ENCODE measurements at regions not wholly inside any gene's neighbourhood (a gene's known extent, or its start where the extent isn't known, plus 50 kb on each side); places are given as distances from the start of the nearest gene placed in this dataset.

GRCh38 chr4:186840771-186841301 is 117.2 kb upstream of the FAT1 start:
- FAIRE-seq (no peak), DNase-seq (ENCODE audit: low read depth in 1 of 2, low spot score in 2 of 2) (no peak)
- H3K56ac ChIP-seq (replicated peaks; ENCODE audit: insufficient read length, low read depth, low read length): no peak overlapping the region
- no peaks in the 10 kb centered on the region for H3K79me1 ChIP-seq (ENCODE audit: low read depth, low read length)
- no peak overlapping the region for H3K23ac ChIP-seq (ENCODE audit: insufficient read length)
- no peak overlapping the region for H2AFZ ChIP-seq (ENCODE audit: low read length)
- H2AK5ac ChIP-seq (ENCODE audit: low read depth, low read length): no peak overlapping the region
- no peak overlapping the region for H3K4me2 ChIP-seq (ENCODE audit: insufficient read depth in 1 of 2, low read depth in 2 of 2, low read length in 2 of 2)
- no peak overlapping the region for H2BK15ac ChIP-seq (ENCODE audit: low read length)
- no peak overlapping the region for H4K5ac ChIP-seq (ENCODE audit: insufficient read length, low read depth, low read length)
- no peak overlapping the region for H2BK20ac ChIP-seq (ENCODE audit: low read length)
- H3K18ac ChIP-seq (ENCODE audit: extremely low read depth, low read length): no peak overlapping the region
- no peaks in the 10 kb centered on the region for H3K79me2 ChIP-seq (ENCODE audit: control insufficient read depth in 1 of 2, insufficient read depth in 2 of 2, low read length in 2 of 2)
- no peak overlapping the region for H3K4me3 ChIP-seq (ENCODE audit: extremely low read depth in 1 of 4, insufficient read depth in 2 of 4, low read depth in 3 of 4, low read length in 4 of 4)
- H3K9me3 ChIP-seq (ENCODE audit: insufficient read depth in 2 of 2, low read depth in 1 of 2, low read length in 1 of 2): no peaks in the 10 kb centered on the region
- WGBS, 2 experiments (ENCODE audit: extremely low coverage in 1 of 2, insufficient coverage in 1 of 2, insufficient read length in 1 of 2, insufficient replicate concordance in 2 of 2, low coverage in 1 of 2, low lambda C conversion rate in 2 of 2, missing lambda C conversion rate in 1 of 2): 90% methylated on average over 21 of the region's 21 CpGs; no CpG with 5 or more reads in 1 of the 2 experiments
- no peak overlapping the region for H3K9ac ChIP-seq (replicated peaks in 1 of 4; ENCODE audit: extremely low read depth in 1 of 4, low read depth in 3 of 4, low read length in 3 of 4)
- CTCF ChIA-PET (ENCODE audit: partially characterized antibody): no interaction called here
- no peak overlapping the region for H2BK120ac ChIP-seq (replicated peaks; ENCODE audit: low read depth, low read length)
- H2BK12ac ChIP-seq (ENCODE audit: low read depth, low read length): no peak overlapping the region
- H4K91ac ChIP-seq (replicated peaks; ENCODE audit: insufficient read length, low read length): no peak overlapping the region
- no peaks in the 10 kb centered on the region for H3K23me2 ChIP-seq (ENCODE audit: low read depth, low read length)
- H3K14ac ChIP-seq (ENCODE audit: insufficient read length): no peak overlapping the region
- H3K36me3 ChIP-seq (ENCODE audit: control insufficient read depth in 2 of 4, insufficient read depth in 4 of 4, low read length in 3 of 4): no peaks in the 10 kb centered on the region
- H3K27ac ChIP-seq (ENCODE audit: low read depth, low read length): no peak overlapping the region
- no peaks in the 10 kb centered on the region for H4K20me1 ChIP-seq (replicated peaks in 1 of 2; ENCODE audit: control insufficient read depth in 1 of 2, insufficient read depth in 2 of 2, low read length in 2 of 2)
- H3K27me3 ChIP-seq (replicated peaks in 1 of 4; ENCODE audit: control insufficient read depth in 3 of 4, extremely low read depth in 1 of 4, insufficient read depth in 3 of 4, low read length in 3 of 4): no peaks in the 10 kb centered on the region
- peaks cover 0 to 3% (median 1%) of the 10 kb centered on the region in 4 experiments; a peak in 3 of 7 replicates for H3K4me1 ChIP-seq (replicated peaks in 1 of 4; ENCODE audit: control insufficient read depth in 3 of 4, insufficient read depth in 4 of 4, low read length in 3 of 4)
- no peak overlapping the region for H3K4ac ChIP-seq (replicated peaks; ENCODE audit: insufficient read length, low read depth, low read length)
- no peak overlapping the region for H4K8ac ChIP-seq (ENCODE audit: extremely low read depth, insufficient read depth, low read length)
- no peak overlapping the region for H2BK5ac ChIP-seq (ENCODE audit: low read depth, low read length)
- POLR2A ChIA-PET (ENCODE audit: partially characterized antibody): no interaction called here
- no peak for TF ChIP-seq ATF3 (IDR thresholded peaks at IDR 0.05; ENCODE audit: insufficient read depth, low read depth, low read length)
- no peak for TF ChIP-seq E2F6 (IDR thresholded peaks at IDR 0.05)
- TF ChIP-seq NANOG (IDR thresholded peaks at IDR 0.05; ENCODE audit: insufficient read depth, low read depth, low read length, poor library complexity, severe bottlenecking): no peak
- no peak for TF ChIP-seq EP300 (IDR thresholded peaks at IDR 0.05; ENCODE audit: borderline replicate concordance in 1 of 2, low read depth in 2 of 2, low read length in 2 of 2)
- TF ChIP-seq CREB1 (IDR thresholded peaks at IDR 0.05): no peak
- TF ChIP-seq GTF2F1 (IDR thresholded peaks at IDR 0.05; ENCODE audit: borderline replicate concordance, low read depth, low read length): no peak
- TF ChIP-seq TEAD4 (IDR thresholded peaks at IDR 0.05; ENCODE audit: low read depth, low read length): no peak
- TF ChIP-seq BACH1 (IDR thresholded peaks at IDR 0.05; ENCODE audit: low read length): no peak
- TF ChIP-seq TCF12 (IDR thresholded peaks at IDR 0.05; ENCODE audit: low read depth, low read length): no peak
- TF ChIP-seq CTBP2 (IDR thresholded peaks at IDR 0.05; ENCODE audit: borderline replicate concordance, insufficient read depth, insufficient read length, low read length): no peak
- TF ChIP-seq RBBP5 (IDR thresholded peaks at IDR 0.05; ENCODE audit: borderline replicate concordance, low read depth, low read length): no peak
- no peak for TF ChIP-seq ZNF274 (IDR thresholded peaks at IDR 0.05; ENCODE audit: borderline replicate concordance, extremely low read depth, low read length)
- no peak for TF ChIP-seq MAFK (IDR thresholded peaks at IDR 0.05; ENCODE audit: low read depth, low read length)

Data from H1 (cell line).